Activated CD4-positive, alpha-beta T cell treated with anti-CD3 and anti-CD28 coated beads, Interleukin-2, amount 10 ng/mL, durations not matched to agents 7 days and 5 days (primary cell): ENCODE measurements at regions not wholly inside any gene's neighbourhood (a gene's known extent, or its start where the extent isn't known, plus 50 kb on each side); places are given as distances from the start of the nearest gene placed in this dataset.
"Not testable (repeated sequence)": the region's sequence is repeated elsewhere in the genome, so short reads cannot be mapped to it uniquely, and the experiment has no call there.

Experiments used
- CTCF ChIA-PET: fragments of 350-600 bp; sonication (Branson Sonifier 250); formaldehyde crosslinking; loops from one replicate; lab custom pipeline; 2021; ENCODE audit warnings: antibody characterized with exemption; lab: Charles Lee
- POLR2A ChIA-PET: fragments of 350-600 bp; sonication (Branson Sonifier 250); formaldehyde crosslinking; loops from one replicate; lab custom pipeline; 2021; ENCODE audit warnings: antibody characterized with exemption; lab: Charles Lee
- DNase-seq: peaks from one replicate; pipeline ENCODE4 v3.0.0-alpha.2; 2020
- H3K27ac Mint-ChIP-seq: one replicate; pipeline ENCODE4 v1.8.0; 2021; ENCODE audit warnings: mild to moderate bottlenecking, moderate library complexity, mixed read lengths
- H3K27me3 Mint-ChIP-seq: one replicate; pipeline ENCODE4 v1.8.0; 2021; ENCODE audit warnings: mixed read lengths
- H3K36me3 Mint-ChIP-seq: one replicate; pipeline ENCODE4 v1.8.0; 2021; ENCODE audit warnings: low read depth, mixed read lengths
- H3K4me1 Mint-ChIP-seq: one replicate; pipeline ENCODE4 v1.8.0; 2021; ENCODE audit warnings: mixed read lengths
- H3K4me3 Mint-ChIP-seq: one replicate; pipeline ENCODE4 v1.8.0; 2021; ENCODE audit warnings: mild to moderate bottlenecking, moderate library complexity, mixed read lengths
- H3K9me3 Mint-ChIP-seq: one replicate; pipeline ENCODE4 v1.8.0; 2021; ENCODE audit warnings: mixed read lengths

- H3K36me3 Mint-ChIP-seq, H3K4me1 Mint-ChIP-seq, H3K4me3 Mint-ChIP-seq, H3K27ac Mint-ChIP-seq, DNase-seq, H3K27me3 Mint-ChIP-seq, H3K9me3 Mint-ChIP-seq, POLR2A ChIA-PET, CTCF ChIA-PET: not testable (repeated sequence)
Measured at GRCh38 chr17:20668868-20669267, 89.3 kb downstream of the CDRT15L2 start.

DNA sequence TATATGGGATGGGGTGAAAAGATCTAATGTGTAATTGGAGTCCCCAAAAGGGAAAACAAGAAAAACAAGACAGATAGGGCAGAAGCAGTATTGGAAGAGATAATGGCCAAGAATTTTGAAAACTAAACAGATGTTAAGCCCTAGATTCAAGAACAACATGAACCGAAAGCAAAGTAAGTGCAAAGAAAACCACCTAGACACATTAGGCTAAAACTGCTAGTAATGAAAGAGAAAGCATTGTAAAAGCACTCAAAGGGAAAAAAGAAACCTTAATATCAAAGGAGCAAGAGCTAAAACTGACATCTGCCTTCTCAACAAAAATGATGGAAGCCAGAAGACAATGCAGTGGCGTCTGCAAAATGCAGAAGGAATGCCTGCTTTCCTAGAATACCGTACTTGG, 91.0 kb downstream of the CDRT15L2 start:
- H3K9me3 Mint-ChIP-seq, POLR2A ChIA-PET, CTCF ChIA-PET, H3K4me1 Mint-ChIP-seq, H3K27me3 Mint-ChIP-seq, H3K36me3 Mint-ChIP-seq, H3K27ac Mint-ChIP-seq, DNase-seq, H3K4me3 Mint-ChIP-seq: not testable (repeated sequence)

DNA sequence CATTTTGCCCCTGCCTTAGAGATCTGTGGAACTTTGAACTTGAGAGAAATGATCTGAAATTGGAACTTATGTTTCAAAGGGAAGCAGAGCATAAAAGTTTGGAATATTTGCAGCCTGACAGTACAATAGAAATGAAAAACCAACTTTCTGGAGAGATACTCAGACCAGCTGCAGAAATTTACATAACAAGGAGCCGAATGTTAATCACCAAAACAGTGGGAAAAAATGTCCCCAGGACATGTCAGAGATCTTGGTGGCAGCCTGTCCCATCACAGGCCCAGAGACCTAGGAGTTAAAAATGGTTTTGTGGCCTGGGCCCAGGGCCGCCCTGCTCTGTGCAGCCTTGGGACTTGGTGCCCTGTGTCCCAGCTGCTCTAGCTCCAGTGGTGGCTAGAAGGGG, 94.8 kb downstream of the CDRT15L2 start:
- H3K4me3 Mint-ChIP-seq, POLR2A ChIA-PET, H3K36me3 Mint-ChIP-seq, H3K27ac Mint-ChIP-seq, H3K4me1 Mint-ChIP-seq, H3K27me3 Mint-ChIP-seq, CTCF ChIA-PET, DNase-seq, H3K9me3 Mint-ChIP-seq: not testable (repeated sequence)

DNA sequence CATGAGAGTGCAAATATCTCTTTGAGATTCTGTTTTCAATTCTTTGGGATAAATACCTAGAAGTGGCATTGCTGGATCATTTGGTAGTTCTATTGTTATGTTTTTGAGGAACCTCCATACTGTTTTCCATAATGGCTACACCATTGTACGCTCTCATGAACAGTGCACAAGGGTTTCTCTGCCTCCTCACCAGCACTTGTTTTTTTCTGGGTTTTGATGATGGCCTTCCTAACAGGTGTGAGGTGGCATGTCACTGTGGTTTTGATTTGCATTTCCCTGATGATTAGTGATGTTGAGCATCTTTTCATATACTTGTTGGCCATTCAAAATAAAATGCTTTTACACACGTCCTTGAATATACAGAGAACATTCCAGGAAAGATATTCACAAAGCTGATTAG, 96.2 kb downstream of the CDRT15L2 start:
- H3K9me3 Mint-ChIP-seq, CTCF ChIA-PET, POLR2A ChIA-PET, DNase-seq, H3K4me3 Mint-ChIP-seq, H3K4me1 Mint-ChIP-seq, H3K27me3 Mint-ChIP-seq, H3K36me3 Mint-ChIP-seq, H3K27ac Mint-ChIP-seq: not testable (repeated sequence)

GRCh38 chr17:20676656-20677055, 97.1 kb downstream of the CDRT15L2 start:
- POLR2A ChIA-PET, DNase-seq, CTCF ChIA-PET, H3K4me3 Mint-ChIP-seq, H3K36me3 Mint-ChIP-seq, H3K27ac Mint-ChIP-seq, H3K27me3 Mint-ChIP-seq, H3K4me1 Mint-ChIP-seq, H3K9me3 Mint-ChIP-seq: not testable (repeated sequence)

DNA sequence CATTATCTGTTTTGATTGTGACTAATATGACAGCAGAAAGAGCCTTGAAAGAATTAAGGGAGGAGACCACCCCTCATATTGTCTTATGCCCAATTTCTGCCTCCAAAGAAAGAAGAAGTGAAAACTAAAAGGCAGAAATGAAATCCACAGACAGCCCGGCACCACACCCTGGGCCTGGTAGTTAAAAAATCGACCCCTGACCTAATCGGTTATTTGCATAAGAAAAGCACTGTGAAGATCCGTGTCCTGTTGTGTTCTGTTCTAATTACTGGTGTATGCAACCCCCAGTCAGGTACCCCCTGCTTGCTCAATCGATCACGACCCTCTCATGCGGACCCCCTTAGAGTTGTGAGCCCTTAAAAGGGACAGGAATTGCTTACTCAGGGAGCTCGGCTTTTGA, 97.9 kb downstream of the CDRT15L2 start:
- H3K36me3 Mint-ChIP-seq, H3K9me3 Mint-ChIP-seq, H3K4me1 Mint-ChIP-seq, DNase-seq, H3K27me3 Mint-ChIP-seq, POLR2A ChIA-PET, H3K4me3 Mint-ChIP-seq, CTCF ChIA-PET, H3K27ac Mint-ChIP-seq: not testable (repeated sequence)

DNA sequence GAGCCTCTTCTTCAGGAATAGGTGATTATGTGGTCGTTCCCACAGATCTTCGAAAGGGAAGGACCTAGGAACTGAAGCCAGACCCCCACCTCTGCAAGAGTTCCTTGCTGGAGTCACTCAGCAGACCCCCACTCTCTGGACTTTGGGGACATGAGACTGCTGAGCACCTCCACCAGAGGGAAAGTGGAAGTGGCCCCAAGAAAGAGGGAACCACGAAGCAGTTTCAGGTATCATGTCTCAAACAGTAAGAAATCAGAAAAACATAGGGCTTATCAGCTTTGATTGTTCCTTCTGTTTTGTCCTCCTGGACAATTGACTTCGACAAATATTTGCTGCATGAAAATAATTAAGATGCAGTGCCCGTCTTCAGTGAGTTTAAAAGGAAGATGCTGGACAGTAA, 98.9 kb downstream of the CDRT15L2 start:
- H3K27me3 Mint-ChIP-seq, DNase-seq, H3K27ac Mint-ChIP-seq, H3K4me3 Mint-ChIP-seq, POLR2A ChIA-PET, H3K4me1 Mint-ChIP-seq, H3K36me3 Mint-ChIP-seq, H3K9me3 Mint-ChIP-seq, CTCF ChIA-PET: not testable (repeated sequence)

GRCh38 chr17:20681746-20682722, 102.5 kb downstream of the CDRT15L2 start:
- CTCF ChIA-PET, H3K4me3 Mint-ChIP-seq, POLR2A ChIA-PET, DNase-seq, H3K9me3 Mint-ChIP-seq, H3K4me1 Mint-ChIP-seq, H3K36me3 Mint-ChIP-seq, H3K27ac Mint-ChIP-seq, H3K27me3 Mint-ChIP-seq: not testable (repeated sequence)

- H3K27me3 Mint-ChIP-seq, H3K27ac Mint-ChIP-seq, DNase-seq, H3K36me3 Mint-ChIP-seq, POLR2A ChIA-PET, H3K4me1 Mint-ChIP-seq, CTCF ChIA-PET, H3K4me3 Mint-ChIP-seq, H3K9me3 Mint-ChIP-seq: not testable (repeated sequence)
Measured at GRCh38 chr17:20683651-20684229, 104.2 kb downstream of the CDRT15L2 start.

- H3K27me3 Mint-ChIP-seq, H3K4me3 Mint-ChIP-seq, H3K36me3 Mint-ChIP-seq, H3K4me1 Mint-ChIP-seq, H3K27ac Mint-ChIP-seq, H3K9me3 Mint-ChIP-seq, CTCF ChIA-PET, DNase-seq, POLR2A ChIA-PET: not testable (repeated sequence)
Measured at GRCh38 chr17:20684975-20685374, 105.5 kb downstream of the CDRT15L2 start.

- CTCF ChIA-PET, H3K9me3 Mint-ChIP-seq, H3K4me3 Mint-ChIP-seq, H3K36me3 Mint-ChIP-seq, DNase-seq, POLR2A ChIA-PET, H3K4me1 Mint-ChIP-seq, H3K27me3 Mint-ChIP-seq, H3K27ac Mint-ChIP-seq: not testable (repeated sequence)
Measured at GRCh38 chr17:20687584-20687983, 108.1 kb downstream of the CDRT15L2 start.

DNA sequence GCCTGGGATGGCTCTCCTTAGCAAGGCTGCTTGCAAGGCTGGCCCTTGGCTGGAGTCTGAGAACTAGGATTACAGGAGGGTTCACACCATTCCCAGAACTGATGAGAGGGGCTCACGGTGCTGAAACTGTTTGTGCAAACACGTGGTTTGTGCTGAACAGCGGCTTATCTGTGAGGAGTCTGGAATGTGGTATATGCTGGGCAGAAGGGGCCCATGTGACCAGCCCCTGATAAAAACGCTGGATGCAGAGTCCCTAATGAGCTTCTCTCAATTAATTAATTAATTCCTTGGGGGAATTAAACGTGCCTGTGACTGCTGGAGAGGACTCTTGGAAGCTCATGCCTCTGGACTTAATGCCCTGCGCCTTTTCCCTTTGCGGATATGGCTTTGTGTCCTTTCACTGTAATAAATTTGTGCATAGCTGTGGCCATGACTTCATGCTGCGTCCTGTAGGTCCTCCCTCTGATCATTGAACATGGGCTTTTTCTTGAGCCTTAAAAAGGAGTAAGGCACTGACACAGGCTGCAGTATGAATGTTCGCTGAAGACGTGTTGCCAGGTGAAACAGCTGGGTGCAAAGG, 109.7 kb downstream of the CDRT15L2 start:
- H3K4me3 Mint-ChIP-seq, H3K27ac Mint-ChIP-seq, H3K9me3 Mint-ChIP-seq, H3K36me3 Mint-ChIP-seq, H3K27me3 Mint-ChIP-seq, DNase-seq, POLR2A ChIA-PET, CTCF ChIA-PET: not testable (repeated sequence)
- H3K4me1 Mint-ChIP-seq: peaks cover 16% of the 10 kb centered on the region

- POLR2A ChIA-PET, CTCF ChIA-PET, H3K4me3 Mint-ChIP-seq, DNase-seq, H3K27me3 Mint-ChIP-seq, H3K9me3 Mint-ChIP-seq, H3K36me3 Mint-ChIP-seq: not testable (repeated sequence)
- H3K27ac Mint-ChIP-seq: peak overlapping the region; percentile 1
- peaks cover 35% of the 10 kb centered on the region for H3K4me1 Mint-ChIP-seq
Measured at GRCh38 chr17:20692706-20693105, 113.2 kb downstream of the CDRT15L2 start.
